GM12873 (cell line): ENCODE measurements at regions not wholly inside any gene's neighbourhood (a gene's known extent, or its start where the extent isn't known, plus 50 kb on each side); places are given as distances from the start of the nearest gene placed in this dataset.

Experiments
- CTCF ChIP-seq: IDR thresholded peaks from 2 replicates; pipeline ENCODE4 v1.5.1; 2012; ENCODE audit warnings: low read depth, mild to moderate bottlenecking, moderate library complexity, low read length, control low read depth; ENCODE audit not compliant: insufficient read depth; ENCODE audit errors: missing control alignments

GRCh38 chr1:181222972-181223505 lies 134.5 kb downstream of the IER5 start:
- TF ChIP-seq CTCF: no peak

GRCh38 chr1:181239086-181239485 lies 150.6 kb downstream of the IER5 start:
- no peak for TF ChIP-seq CTCF

GRCh38 chr1:181249186-181249585 lies 160.7 kb downstream of the IER5 start:
- TF ChIP-seq CTCF: no peak

GRCh38 chr1:181250038-181250437 lies 161.5 kb downstream of the IER5 start:
- TF ChIP-seq CTCF: no peak

DNA sequence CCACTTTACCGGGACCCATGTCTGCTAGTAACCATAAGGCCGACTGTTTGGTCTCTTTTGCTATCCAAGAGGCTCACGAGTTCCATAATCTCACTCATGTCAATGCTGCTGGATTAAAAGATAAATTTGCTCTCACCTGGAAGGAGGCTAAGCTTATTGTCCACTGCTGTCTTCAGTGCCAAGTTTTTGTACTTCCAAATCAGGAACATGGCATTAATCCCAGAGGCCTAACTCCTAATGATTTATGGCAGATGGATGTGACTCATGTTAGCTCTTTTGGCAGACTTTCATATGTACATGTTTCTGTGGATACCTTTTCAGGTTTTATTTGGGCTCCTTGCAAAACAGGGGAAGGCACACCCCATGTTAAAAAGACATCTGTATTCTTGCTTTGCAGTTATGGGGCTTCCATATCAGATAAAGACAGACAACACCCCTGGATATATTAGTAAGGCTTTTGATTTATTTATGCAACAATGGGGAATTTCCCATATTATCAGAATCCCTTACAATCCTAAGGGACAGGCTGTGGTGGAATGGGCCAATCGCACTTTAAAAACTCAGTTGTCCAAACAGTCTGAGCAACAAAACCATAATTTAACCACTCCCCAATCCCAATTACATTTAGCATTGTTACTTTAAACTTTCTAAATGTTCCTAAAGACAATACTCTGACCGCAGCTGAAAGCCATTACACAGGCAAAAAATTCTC lies 162.7 kb downstream of the IER5 start:
- TF ChIP-seq CTCF: no peak

DNA sequence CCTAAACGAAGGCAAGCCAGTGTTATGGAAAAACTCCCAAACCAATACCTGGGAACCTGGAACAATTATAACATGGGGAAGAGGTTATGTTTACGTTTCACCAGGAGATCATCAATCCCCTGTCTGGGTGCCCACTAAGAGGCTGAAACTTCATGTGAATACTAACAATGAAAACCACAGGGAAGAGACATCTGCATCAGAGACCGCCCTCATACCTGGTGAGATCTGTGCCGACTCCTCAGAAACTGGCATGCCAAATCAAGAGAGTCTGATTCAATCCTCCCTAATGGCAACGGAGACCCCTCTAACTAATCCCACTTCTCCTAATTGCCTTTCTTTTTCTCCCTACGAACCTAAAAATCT lies 163.2 kb downstream of the IER5 start:
- no peak for TF ChIP-seq CTCF

- TF ChIP-seq CTCF: no peak
Measured at GRCh38 chr1:181255270-181255929, 166.9 kb downstream of the IER5 start.
